ENCODE measurements at regions not wholly inside any gene's neighbourhood (a gene's known extent, or its start where the extent isn't known, plus 50 kb on each side); places are given as distances from the start of the nearest gene placed in this dataset.

DNA sequence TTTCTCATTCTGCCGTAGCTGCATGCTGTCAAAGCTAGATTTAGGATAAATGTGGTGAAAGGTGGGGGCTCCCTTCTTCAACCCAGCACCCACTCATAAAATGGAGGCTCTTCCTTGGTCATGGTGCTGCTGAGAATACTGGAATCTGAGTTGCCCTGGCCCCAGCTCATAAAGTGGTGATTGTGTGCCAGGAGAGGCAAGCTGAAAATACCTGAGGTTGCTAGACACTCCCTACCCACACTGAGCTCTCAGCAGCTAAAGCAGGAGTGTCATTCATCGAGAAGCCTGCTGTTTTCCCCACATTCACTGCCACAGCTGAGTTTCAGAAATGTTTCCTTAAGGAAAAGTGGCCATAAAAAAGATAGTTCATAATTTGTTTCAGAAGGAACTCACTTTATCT lies 297.1 kb upstream of the RBMS1 start:
- no peak for DNase-seq
- H3K4me3 Mint-ChIP-seq = no peak overlapping the region
- Histone ChIP-seq H3K4me3 (replicated peaks in 1 of 3; ENCODE audit: low read depth in 2 of 3, low read length in 3 of 3) (no peak overlapping the region), H3K79me2 (ENCODE audit: insufficient read depth, low read length) (no peaks in the 10 kb centered on the region), H3K9me3 (replicated peaks in 1 of 2; ENCODE audit: control insufficient read depth in 1 of 2, insufficient read depth in 1 of 2, low read length in 2 of 2) (no peaks in the 10 kb centered on the region), H3K36me3 (replicated peaks in 1 of 2; ENCODE audit: control insufficient read depth in 1 of 2, insufficient read depth in 2 of 2, low read length in 2 of 2) (no peaks in the 10 kb centered on the region), H3K9ac (ENCODE audit: insufficient read depth, low read length, poor library complexity, severe bottlenecking) (no peak overlapping the region), H2AFZ (ENCODE audit: insufficient read depth, low read depth, low read length, poor library complexity, severe bottlenecking) (no peak overlapping the region), H3K27me3 (ENCODE audit: control insufficient read depth in 2 of 2, insufficient read depth in 2 of 2, low read length in 2 of 2) (no peaks in the 10 kb centered on the region), H4K20me1 (ENCODE audit: insufficient read depth, low read length) (no peaks in the 10 kb centered on the region), H3K4me1 (ENCODE audit: control insufficient read depth in 1 of 2, insufficient read depth in 2 of 2, low read length in 2 of 2) (no peaks in the 10 kb centered on the region), H3K4me2 (replicated peaks; ENCODE audit: extremely low read depth, low read length, poor library complexity, severe bottlenecking) (no peak overlapping the region), H3K27ac (ENCODE audit: low read depth in 1 of 2, low read length in 2 of 2) (no peak overlapping the region)
- TF ChIP-seq, protein P1, sequence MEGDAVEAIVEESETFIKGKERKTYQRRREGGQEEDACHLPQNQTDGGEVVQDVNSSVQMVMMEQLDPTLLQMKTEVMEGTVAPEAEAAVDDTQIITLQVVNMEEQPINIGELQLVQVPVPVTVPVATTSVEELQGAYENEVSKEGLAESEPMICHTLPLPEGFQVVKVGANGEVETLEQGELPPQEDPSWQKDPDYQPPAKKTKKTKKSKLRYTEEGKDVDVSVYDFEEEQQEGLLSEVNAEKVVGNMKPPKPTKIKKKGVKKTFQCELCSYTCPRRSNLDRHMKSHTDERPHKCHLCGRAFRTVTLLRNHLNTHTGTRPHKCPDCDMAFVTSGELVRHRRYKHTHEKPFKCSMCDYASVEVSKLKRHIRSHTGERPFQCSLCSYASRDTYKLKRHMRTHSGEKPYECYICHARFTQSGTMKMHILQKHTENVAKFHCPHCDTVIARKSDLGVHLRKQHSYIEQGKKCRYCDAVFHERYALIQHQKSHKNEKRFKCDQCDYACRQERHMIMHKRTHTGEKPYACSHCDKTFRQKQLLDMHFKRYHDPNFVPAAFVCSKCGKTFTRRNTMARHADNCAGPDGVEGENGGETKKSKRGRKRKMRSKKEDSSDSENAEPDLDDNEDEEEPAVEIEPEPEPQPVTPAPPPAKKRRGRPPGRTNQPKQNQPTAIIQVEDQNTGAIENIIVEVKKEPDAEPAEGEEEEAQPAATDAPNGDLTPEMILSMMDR (IDR thresholded peaks at IDR 0.05) = no peak
- peaks cover 0 to 2% (median 1%) of the 10 kb centered on the region in 3 donors for H3K27me3 Mint-ChIP-seq (ENCODE audit: low read depth in 3 of 3)
- WGBS (ENCODE audit: insufficient coverage) = no CpG with 5 or more reads among the region's 2 CpGs
- no peaks in the 10 kb centered on the region for H3K4me1 Mint-ChIP-seq
- intact Hi-C loops (cut with micrococcal nuclease) = no loop called here
- peak overlapping the region in 1 of 7 donors; percentile 43 for H3K27ac Mint-ChIP-seq
- peaks cover 0 to 3% (median 0%) of the 10 kb centered on the region in 7 donors for H3K9me3 Mint-ChIP-seq
- no peaks in the 10 kb centered on the region for H3K36me3 Mint-ChIP-seq

DNA sequence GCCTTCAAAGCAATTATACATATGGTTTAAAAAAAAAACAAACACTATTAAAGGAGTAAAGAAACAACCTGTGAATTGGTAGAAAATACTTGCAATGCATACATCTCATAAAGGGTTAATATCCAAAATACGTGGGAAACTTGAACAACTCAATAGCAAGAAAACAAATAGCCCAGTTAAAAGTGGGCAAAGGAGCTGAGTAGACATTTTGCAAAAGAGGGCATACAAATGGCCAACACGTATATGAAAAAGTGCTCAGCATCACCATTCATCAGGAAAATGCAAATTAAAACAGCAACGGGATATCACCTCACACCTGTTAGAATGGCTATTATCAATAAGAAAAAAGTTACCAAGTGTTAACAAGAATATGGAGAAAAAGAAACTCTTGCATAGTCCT lies 298.3 kb upstream of the RBMS1 start:
- Mint-ChIP-seq H3K36me3 (no peaks in the 10 kb centered on the region), H3K4me3 (no peak overlapping the region), H3K27me3 (ENCODE audit: low read depth in 3 of 3) (peaks cover 0 to 2% (median 1%) of the 10 kb centered on the region in 3 donors), H3K4me1 (no peaks in the 10 kb centered on the region), H3K27ac (no peak overlapping the region), H3K9me3 (peaks cover 0 to 2% (median under 1%) of the 10 kb centered on the region in 7 donors)
- intact Hi-C loops (cut with micrococcal nuclease) = no loop called here
- TF ChIP-seq, protein P1 (IDR thresholded peaks at IDR 0.05) = no peak
- Histone ChIP-seq H3K79me2 (ENCODE audit: insufficient read depth, low read length) (no peaks in the 10 kb centered on the region), H3K9me3 (replicated peaks in 1 of 2; ENCODE audit: control insufficient read depth in 1 of 2, insufficient read depth in 1 of 2, low read length in 2 of 2) (peaks cover 0 to 3% of the 10 kb centered on the region in 2 donors), H3K27ac (ENCODE audit: low read depth in 1 of 2, low read length in 2 of 2) (no peak overlapping the region), H3K9ac (ENCODE audit: insufficient read depth, low read length, poor library complexity, severe bottlenecking) (no peak overlapping the region), H3K4me1 (ENCODE audit: control insufficient read depth in 1 of 2, insufficient read depth in 2 of 2, low read length in 2 of 2) (no peaks in the 10 kb centered on the region), H3K4me3 (replicated peaks in 1 of 3; ENCODE audit: low read depth in 2 of 3, low read length in 3 of 3) (no peak overlapping the region), H3K36me3 (replicated peaks in 1 of 2; ENCODE audit: control insufficient read depth in 1 of 2, insufficient read depth in 2 of 2, low read length in 2 of 2) (no peaks in the 10 kb centered on the region), H2AFZ (ENCODE audit: insufficient read depth, low read depth, low read length, poor library complexity, severe bottlenecking) (no peak overlapping the region), H3K27me3 (ENCODE audit: control insufficient read depth in 2 of 2, insufficient read depth in 2 of 2, low read length in 2 of 2) (no peaks in the 10 kb centered on the region), H3K4me2 (replicated peaks; ENCODE audit: extremely low read depth, low read length, poor library complexity, severe bottlenecking) (no peak overlapping the region), H4K20me1 (ENCODE audit: insufficient read depth, low read length) (no peaks in the 10 kb centered on the region)
- WGBS (ENCODE audit: insufficient coverage) = no CpG with 5 or more reads among the region's 3 CpGs
- no peak for DNase-seq

Data from CD14-positive monocyte (primary cell).